C4-2B (cell line): ENCODE measurements at regions not wholly inside any gene's neighbourhood (a gene's known extent, or its start where the extent isn't known, plus 50 kb on each side); places are given as distances from the start of the nearest gene placed in this dataset.

ENCODE experiments used
- H3K27ac ChIP-seq: fragments of 450-650 bp; 2 replicates; pipeline ENCODE4 v1.5.1; 2017
- ZFX ChIP-seq: fragments of 450-650 bp; IDR thresholded peaks from 2 replicates; pipeline ENCODE4 v1.6.1; 2017
- TF ChIP-seq, protein P1 (sequence below): fragments of 450-650 bp; conservative IDR thresholded peaks from 2 replicates; pipeline ENCODE4 v1.5.1; 2017; ENCODE audit warnings: mild to moderate bottlenecking

DNA sequence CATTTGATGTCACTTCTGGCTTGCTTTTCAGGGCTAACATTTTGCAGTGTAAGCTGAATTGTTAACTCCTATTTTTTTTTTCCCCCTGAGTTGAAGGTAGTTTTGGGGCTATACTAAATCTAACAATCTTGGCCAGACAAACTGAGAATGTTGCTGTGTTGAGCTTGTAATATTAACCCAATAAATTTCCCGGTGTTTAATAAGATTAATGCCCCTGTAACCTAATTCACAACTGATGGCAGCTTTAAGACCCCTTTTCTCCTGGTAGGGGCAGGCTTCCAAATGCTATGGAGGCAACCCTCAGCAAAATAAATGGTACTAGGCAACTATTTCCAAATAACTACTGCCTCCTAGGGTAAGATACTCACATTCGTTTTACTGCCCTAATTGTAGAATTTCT is 549.6 kb upstream of the KIF2B start:
- TF ChIP-seq, protein P1, sequence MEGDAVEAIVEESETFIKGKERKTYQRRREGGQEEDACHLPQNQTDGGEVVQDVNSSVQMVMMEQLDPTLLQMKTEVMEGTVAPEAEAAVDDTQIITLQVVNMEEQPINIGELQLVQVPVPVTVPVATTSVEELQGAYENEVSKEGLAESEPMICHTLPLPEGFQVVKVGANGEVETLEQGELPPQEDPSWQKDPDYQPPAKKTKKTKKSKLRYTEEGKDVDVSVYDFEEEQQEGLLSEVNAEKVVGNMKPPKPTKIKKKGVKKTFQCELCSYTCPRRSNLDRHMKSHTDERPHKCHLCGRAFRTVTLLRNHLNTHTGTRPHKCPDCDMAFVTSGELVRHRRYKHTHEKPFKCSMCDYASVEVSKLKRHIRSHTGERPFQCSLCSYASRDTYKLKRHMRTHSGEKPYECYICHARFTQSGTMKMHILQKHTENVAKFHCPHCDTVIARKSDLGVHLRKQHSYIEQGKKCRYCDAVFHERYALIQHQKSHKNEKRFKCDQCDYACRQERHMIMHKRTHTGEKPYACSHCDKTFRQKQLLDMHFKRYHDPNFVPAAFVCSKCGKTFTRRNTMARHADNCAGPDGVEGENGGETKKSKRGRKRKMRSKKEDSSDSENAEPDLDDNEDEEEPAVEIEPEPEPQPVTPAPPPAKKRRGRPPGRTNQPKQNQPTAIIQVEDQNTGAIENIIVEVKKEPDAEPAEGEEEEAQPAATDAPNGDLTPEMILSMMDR, result no peak
- no peak for TF ChIP-seq ZFX
- no peak overlapping the region for H3K27ac ChIP-seq

DNA sequence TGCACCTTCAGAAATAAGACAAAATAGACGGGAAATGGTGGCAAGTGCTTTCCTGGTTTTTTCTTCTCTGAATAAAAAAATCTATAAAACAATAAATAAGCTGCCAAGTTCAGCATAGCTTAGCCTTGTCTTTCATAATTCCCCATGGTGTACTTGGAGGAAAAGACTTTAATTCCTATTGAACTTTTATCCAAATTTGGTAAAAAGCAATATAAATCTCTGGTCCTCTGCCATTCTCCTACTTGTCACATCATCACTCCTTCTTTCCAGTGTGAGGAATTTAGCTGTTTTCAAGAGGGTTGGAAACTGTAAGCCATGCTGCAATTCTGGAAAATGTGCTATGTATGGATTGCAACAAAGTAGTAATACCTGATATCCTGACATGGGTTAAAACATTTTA is 551.8 kb upstream of the KIF2B start:
- H3K27ac ChIP-seq, result no peak overlapping the region
- TF ChIP-seq ZFX, result no peak
- TF ChIP-seq, protein P1, result no peak

DNA sequence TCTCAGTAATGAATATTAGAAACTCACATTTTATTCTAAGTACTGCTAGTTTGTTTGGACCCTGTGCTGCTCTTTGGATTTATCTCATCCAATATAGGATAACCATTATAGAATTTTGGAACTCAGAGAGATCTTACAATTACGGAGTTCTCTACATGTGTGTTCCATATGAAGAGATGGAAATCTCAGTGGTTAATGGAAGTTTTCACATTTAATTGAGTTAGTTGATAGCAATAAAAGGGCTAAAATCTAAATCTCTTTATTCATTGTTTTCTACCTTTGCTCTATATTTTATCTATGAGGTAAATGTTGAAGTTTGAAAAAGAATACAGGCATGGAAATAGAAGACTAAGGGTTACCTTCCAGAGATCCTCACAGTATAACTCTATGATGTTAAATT is 558.0 kb upstream of the KIF2B start:
- H3K27ac ChIP-seq, result no peak overlapping the region
- TF ChIP-seq ZFX, result no peak
- TF ChIP-seq, protein P1, result no peak

DNA sequence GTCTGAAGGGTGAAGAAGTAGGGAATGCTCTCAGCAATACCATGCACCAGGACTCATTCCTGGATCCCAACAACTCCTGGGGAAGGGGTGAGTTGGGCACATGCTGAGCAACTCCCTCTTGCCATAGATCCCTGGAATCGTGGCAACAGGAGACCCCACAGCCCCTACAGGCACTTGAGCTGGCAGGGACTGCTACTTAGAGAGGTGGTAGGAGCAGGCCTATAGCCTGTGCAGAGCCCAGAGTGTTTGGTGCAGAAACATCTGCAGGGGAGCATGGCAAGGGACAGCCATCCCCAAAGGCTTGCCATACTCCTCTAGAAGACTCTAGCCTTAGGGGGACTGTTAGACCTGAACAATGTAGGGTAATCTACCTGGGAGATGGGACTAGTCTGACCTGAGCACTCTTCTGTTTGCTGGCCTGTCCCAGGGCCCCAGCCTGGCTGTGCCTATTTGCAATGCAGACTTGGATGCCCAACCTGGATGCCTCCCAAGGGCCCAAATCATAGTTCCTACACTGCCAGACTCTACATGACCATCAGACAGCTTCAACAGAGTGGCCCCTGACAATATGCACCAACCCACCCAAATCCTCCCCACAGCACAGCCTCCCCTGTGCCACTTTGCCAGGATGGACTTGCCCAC is 568.6 kb upstream of the KIF2B start:
- H3K27ac ChIP-seq, result no peak overlapping the region
- no peak for TF ChIP-seq ZFX
- TF ChIP-seq, protein P1, result no peak

DNA sequence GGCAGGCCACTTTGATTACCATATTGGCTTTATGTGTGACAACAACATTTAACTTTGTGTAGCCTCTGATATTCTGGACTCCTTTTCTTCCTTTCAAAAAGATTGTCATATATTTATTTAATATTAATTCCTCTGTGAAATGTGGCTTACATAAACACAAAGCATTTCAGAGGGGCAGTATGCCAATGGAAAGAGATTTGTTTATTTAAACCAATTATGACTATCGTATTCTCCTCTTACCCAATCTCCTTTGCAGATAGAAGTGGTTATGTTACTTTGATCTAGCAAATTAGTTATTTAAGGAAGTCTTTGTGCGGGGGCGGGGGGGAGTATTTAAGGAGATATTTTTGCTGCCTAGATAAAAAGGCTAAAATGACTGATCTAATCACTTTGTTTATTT is 573.7 kb upstream of the KIF2B start:
- H3K27ac ChIP-seq, result no peak overlapping the region
- TF ChIP-seq ZFX, result no peak
- TF ChIP-seq, protein P1, result no peak

DNA sequence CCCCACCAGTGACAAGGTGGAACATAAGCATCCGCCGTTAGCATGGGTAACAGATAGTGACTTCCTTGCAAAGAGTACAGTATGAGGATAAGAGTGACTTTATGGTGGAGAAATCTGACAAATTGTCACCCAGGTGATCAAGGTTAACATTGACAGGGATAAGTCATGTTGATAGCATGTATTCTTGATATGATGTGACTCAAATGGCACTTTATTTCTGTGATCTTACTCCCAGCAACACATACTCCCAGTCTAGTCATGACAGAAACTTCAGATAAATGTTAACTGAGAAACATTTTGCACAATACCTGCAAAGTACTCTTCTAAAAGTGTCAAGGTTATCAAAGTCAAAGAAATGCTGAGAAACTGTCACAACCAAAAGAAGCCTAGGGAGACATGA is 588.6 kb upstream of the KIF2B start:
- TF ChIP-seq, protein P1, result no peak
- TF ChIP-seq ZFX, result no peak
- H3K27ac ChIP-seq, result no peak overlapping the region

DNA sequence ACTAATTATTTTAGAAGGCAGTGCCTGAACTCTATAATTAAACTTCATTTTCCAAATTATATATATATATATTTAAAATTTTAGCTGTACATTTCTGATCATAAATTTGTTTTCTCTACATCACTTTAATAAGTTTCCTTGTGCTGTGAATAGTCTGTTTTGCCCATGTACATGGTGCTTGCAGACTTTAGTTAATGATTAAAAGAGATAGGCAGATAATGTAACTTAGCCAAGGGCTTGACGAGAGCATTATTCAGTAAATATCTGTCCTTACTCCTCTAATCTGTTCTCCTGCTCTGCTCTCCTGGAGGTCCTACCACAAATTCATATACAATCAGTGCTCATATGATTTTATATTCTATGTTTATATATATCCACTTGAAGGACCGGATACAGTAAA is 595.2 kb upstream of the KIF2B start:
- no peak overlapping the region for H3K27ac ChIP-seq
- no peak for TF ChIP-seq ZFX
- TF ChIP-seq, protein P1, result no peak
